ENCODE measurements at regions not wholly inside any gene's neighbourhood (a gene's known extent, or its start where the extent isn't known, plus 50 kb on each side); places are given as distances from the start of the nearest gene placed in this dataset.

GRCh38 chr22:27641049-27641795, 160.3 kb downstream of the MN1 start:
- Histone ChIP-seq H3K36me3 (ENCODE audit: control insufficient read depth, insufficient read depth, low read length) (no peaks in the 10 kb centered on the region), H3K27me3 (ENCODE audit: control insufficient read depth, insufficient read depth, low read length) (peaks cover 37% of the 10 kb centered on the region), H3K4me3 (ENCODE audit: low read depth, low read length) (no peak overlapping the region)
- no peak for DNase-seq (ENCODE audit: low read depth)
- no peak for TF ChIP-seq CTCF (IDR thresholded peaks at IDR 0.05; ENCODE audit: insufficient read depth, low read length, poor library complexity, severe bottlenecking)

- Histone ChIP-seq H3K27me3 (ENCODE audit: control insufficient read depth, insufficient read depth, low read length) (peaks cover 37% of the 10 kb centered on the region), H3K36me3 (ENCODE audit: control insufficient read depth, insufficient read depth, low read length) (no peaks in the 10 kb centered on the region), H3K4me3 (ENCODE audit: low read depth, low read length) (no peak overlapping the region)
- TF ChIP-seq CTCF (IDR thresholded peaks at IDR 0.05; ENCODE audit: insufficient read depth, low read length, poor library complexity, severe bottlenecking), result no peak
- no peak for DNase-seq (ENCODE audit: low read depth)
Measured at GRCh38 chr22:27642104-27642800, 159.3 kb downstream of the MN1 start.

GRCh38 chr22:27643907-27644306, 157.6 kb downstream of the MN1 start:
- H3K36me3 ChIP-seq (ENCODE audit: control insufficient read depth, insufficient read depth, low read length), result no peaks in the 10 kb centered on the region
- peaks cover 30% of the 10 kb centered on the region for H3K27me3 ChIP-seq (ENCODE audit: control insufficient read depth, insufficient read depth, low read length)
- no peak overlapping the region for H3K4me3 ChIP-seq (ENCODE audit: low read depth, low read length)
- no peak for TF ChIP-seq CTCF (IDR thresholded peaks at IDR 0.05; ENCODE audit: insufficient read depth, low read length, poor library complexity, severe bottlenecking)
- DNase-seq (ENCODE audit: low read depth), result no peak

DNA sequence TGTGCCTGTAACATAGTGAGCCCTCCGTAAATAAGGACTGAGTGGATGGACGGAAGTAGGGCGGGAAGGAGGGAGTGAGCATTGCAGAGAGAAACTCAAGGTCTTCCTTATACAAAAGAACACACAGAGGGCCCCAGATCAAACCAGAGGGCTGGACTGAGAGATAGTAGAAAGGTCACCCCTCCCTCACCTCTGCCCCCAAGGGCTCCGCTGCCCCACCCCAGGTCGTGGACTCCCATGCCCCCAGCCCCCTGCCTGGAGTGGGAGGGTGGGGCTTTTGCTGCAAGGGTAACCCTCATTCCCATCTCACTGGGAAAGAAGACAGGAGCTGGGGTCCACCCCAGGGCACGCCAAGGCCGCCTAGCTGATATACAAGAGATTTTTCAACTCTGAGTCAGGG, 157.0 kb downstream of the MN1 start:
- TF ChIP-seq CTCF (IDR thresholded peaks at IDR 0.05; ENCODE audit: insufficient read depth, low read length, poor library complexity, severe bottlenecking), result no peak
- DNase-seq (ENCODE audit: low read depth), result no peak
- peaks cover 23% of the 10 kb centered on the region for H3K27me3 ChIP-seq (ENCODE audit: control insufficient read depth, insufficient read depth, low read length)
- no peak overlapping the region for H3K4me3 ChIP-seq (ENCODE audit: low read depth, low read length)
- H3K36me3 ChIP-seq (ENCODE audit: control insufficient read depth, insufficient read depth, low read length), result no peaks in the 10 kb centered on the region

- no peak for TF ChIP-seq CTCF (IDR thresholded peaks at IDR 0.05; ENCODE audit: insufficient read depth, low read length, poor library complexity, severe bottlenecking)
- H3K27me3 ChIP-seq (ENCODE audit: control insufficient read depth, insufficient read depth, low read length), result peaks cover 6% of the 10 kb centered on the region
- DNase-seq (ENCODE audit: low read depth), result no peak
- no peak overlapping the region for H3K4me3 ChIP-seq (ENCODE audit: low read depth, low read length)
- H3K36me3 ChIP-seq (ENCODE audit: control insufficient read depth, insufficient read depth, low read length), result no peaks in the 10 kb centered on the region
Measured at GRCh38 chr22:27647540-27647939, 154.0 kb downstream of the MN1 start.

All from kidney epithelial cell (primary cell).